ENCODE measurements at regions not wholly inside any gene's neighbourhood (a gene's known extent, or its start where the extent isn't known, plus 50 kb on each side); places are given as distances from the start of the nearest gene placed in this dataset.

DNA sequence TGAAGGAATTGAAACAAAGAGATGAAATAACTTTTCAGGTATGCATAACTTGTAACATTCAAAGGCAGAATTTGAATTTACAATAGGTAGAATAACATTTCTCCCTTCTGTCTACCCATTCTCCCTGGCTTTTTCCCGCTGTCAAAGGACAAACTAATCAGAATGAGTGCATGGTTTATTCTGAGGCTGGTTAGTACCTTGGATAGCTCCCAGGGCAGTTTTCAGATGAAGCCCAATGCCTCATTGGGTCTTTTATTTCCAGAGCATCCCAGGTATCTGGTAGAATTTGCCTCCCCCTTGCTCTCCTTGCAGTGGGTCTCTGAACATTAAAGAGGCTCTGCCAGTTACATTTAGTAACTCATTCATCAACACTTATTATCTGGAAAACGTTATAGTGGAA lies 665.5 kb downstream of the BCKDHB start:
- TF ChIP-seq TCF12 (IDR thresholded peaks at IDR 0.05; ENCODE audit: low read depth, low read length) (no peak), EP300 (IDR thresholded peaks at IDR 0.05; ENCODE audit: borderline replicate concordance in 1 of 2, low read depth in 2 of 2, low read length in 2 of 2) (no peak), POLR2AphosphoS5 (IDR thresholded peaks at IDR 0.05; ENCODE audit: low read depth, low read length) (no peak), MAX (IDR thresholded peaks at IDR 0.05) (no peak), POU5F1 (IDR thresholded peaks at IDR 0.05; ENCODE audit: low read depth, low read length) (no peak), TAF1 (IDR thresholded peaks at IDR 0.05; ENCODE audit: low read depth, low read length) (no peak), ZNF274 (IDR thresholded peaks at IDR 0.05; ENCODE audit: borderline replicate concordance, extremely low read depth, low read length) (no peak), EGR1 (IDR thresholded peaks at IDR 0.05; ENCODE audit: borderline replicate concordance, low read depth, low read length) (no peak)
- TF ChIP-seq, protein P1, sequence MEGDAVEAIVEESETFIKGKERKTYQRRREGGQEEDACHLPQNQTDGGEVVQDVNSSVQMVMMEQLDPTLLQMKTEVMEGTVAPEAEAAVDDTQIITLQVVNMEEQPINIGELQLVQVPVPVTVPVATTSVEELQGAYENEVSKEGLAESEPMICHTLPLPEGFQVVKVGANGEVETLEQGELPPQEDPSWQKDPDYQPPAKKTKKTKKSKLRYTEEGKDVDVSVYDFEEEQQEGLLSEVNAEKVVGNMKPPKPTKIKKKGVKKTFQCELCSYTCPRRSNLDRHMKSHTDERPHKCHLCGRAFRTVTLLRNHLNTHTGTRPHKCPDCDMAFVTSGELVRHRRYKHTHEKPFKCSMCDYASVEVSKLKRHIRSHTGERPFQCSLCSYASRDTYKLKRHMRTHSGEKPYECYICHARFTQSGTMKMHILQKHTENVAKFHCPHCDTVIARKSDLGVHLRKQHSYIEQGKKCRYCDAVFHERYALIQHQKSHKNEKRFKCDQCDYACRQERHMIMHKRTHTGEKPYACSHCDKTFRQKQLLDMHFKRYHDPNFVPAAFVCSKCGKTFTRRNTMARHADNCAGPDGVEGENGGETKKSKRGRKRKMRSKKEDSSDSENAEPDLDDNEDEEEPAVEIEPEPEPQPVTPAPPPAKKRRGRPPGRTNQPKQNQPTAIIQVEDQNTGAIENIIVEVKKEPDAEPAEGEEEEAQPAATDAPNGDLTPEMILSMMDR (IDR thresholded peaks at IDR 0.05; ENCODE audit: control extremely low read depth in 1 of 3, insufficient read depth in 1 of 3, low read depth in 1 of 3, low read length in 3 of 3), result no peak
- TF ChIP-seq, protein P2, sequence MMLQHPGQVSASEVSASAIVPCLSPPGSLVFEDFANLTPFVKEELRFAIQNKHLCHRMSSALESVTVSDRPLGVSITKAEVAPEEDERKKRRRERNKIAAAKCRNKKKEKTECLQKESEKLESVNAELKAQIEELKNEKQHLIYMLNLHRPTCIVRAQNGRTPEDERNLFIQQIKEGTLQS (IDR thresholded peaks at IDR 0.05; ENCODE audit: insufficient read depth, low read depth, low read length), result no peak

Data from H1 (cell line).